Muscle of arm (tissue), 1 donor: ENCODE measurements at regions not wholly inside any gene's neighbourhood (a gene's known extent, or its start where the extent isn't known, plus 50 kb on each side); places are given as distances from the start of the nearest gene placed in this dataset.

Experiments used
- DNase-seq: peaks from one replicate; pipeline ENCODE4 v3.0.0-alpha.2; 2013

DNA sequence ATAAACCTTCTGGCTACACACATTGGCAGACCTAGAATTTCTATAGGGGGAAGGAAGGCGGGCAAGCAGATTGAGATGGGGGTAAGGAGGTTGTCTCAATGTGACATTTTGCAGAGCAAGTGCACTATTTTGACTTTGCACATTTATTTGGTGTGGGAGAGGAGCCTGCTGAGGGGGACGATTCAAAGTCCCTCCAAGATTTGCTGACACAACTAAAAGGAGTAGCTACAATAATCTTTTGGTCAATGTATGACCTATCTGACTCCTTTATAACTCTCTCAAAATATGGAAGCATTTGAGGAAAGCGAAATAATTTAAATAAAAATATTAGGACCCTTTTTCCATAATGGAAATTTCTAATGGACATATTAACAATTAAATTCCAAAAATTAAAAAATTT lies 274.9 kb upstream of the PPARGC1A start:
- DNase-seq = no peak

DNA sequence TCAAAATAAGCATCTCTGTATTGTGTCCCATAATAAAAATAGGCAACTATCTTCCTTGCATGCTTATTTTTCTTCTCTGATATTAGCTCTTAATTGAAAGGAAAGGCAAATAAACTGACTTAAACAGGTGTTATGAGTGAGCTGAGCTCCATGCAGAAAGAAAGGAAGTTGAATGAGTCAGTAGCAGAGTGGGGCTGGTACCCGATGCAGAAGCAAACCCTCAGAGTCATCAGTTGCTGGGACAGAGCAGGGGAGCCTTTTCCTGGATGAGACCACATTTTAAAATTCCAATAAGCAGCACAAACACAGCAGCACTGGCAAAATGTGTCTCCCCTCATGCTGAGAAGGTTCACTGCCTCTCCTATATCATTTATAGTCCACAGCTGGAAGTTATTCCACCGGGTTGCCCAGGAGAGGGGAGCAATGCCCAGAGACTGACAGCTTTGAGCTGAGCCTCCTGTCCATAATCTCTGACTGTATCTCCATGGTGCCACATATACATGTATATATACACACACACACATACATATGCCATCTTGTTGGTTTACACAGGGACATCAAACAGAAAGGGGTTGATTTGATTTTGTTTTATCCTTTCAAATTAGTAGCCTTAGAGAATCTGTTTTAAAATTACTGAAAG lies 274.3 kb upstream of the PPARGC1A start:
- no peak for DNase-seq

DNA sequence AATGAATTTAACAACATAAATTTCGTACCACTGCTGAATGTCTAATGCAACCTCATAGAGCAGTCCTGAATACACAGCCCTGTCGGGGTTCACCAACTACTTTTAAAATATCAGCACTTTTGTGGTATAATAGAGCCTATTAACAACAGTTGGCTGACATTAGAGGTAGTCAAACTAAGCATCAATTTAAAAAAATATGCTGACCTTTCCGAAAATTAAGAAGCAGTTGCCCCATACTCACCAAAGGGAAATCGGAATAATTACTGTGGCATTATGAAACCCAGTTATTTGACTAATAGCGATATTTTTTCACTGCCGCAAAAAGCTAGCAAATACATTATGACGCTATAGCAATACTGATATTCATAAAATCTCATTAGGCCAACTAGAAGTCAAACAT lies 273.5 kb upstream of the PPARGC1A start:
- DNase-seq = no peak

DNA sequence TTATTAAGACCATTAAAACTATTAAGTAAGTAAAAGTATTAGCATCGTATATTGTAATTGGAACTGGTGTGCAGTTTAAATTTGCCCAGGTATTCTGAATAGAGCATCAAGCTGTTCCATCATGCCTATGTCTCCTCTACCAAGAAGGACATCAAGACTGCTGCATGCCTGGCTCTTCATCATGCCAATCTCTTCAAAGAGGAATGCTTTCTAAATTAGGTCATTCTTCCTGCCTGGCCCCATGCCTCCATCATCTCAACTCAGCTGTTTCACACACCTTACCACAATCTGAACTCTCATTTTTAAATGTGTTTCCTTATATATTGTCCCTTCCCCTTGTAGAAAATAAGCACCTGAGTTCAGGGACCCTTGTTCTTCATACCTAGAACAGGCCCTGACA lies 270.5 kb upstream of the PPARGC1A start:
- DNase-seq = no peak

DNA sequence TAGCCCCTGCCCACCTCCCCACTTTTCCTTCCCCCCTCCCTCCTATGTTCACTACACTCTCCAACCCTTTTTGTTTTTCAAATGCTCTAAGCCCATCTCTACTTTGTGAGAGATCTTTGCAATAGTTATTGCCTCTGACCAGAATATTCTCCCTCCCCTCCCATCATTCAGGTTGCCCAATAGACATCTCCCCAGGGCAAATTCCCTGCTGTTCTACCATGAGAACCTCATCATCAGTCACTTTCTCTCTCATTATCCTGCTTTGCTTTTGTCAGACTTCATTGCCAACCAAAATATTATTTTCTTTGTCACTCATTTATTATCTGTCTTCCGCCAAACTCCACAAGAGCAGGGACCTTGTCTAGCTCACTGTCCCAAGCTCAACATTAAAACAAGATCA lies 268.2 kb upstream of the PPARGC1A start:
- DNase-seq = no peak

DNA sequence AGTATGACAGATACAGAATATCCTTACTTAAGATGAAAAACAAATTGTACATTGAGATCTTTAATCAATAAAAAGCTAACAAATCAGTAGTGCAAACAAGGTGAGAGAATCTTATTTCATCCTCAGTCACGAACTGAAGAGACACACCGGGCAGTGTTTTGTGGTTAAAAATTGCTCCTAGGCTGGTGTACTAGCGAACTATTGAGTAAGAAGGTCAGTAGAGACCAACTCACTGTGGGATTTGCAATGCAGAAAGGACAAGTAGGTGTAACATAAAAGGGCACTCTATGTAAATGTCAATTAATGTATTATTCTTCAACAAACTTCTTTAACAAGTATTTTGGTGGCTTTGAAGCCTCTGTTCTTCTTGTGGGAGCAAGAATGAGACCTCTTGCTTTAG lies 260.2 kb upstream of the PPARGC1A start:
- no peak for DNase-seq

DNA sequence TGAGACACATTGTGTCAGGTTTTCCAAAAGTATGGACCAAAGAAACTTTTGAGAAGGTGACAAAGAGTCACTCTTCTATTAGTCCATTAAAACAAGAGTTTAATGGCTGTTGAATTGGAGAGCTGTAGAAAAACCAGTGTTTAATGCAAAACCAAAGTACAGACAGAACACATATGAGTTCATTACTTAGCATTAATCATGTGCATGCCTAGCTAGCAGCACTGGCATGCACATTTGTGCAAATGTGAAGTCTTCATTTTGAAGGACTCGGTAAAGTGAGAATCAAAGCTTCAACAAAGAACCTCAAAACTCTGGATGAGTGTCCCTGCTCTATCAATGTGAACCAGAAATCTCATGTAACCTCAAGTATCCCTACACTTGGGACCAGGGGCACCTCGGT lies 256.3 kb upstream of the PPARGC1A start:
- no peak for DNase-seq

DNA sequence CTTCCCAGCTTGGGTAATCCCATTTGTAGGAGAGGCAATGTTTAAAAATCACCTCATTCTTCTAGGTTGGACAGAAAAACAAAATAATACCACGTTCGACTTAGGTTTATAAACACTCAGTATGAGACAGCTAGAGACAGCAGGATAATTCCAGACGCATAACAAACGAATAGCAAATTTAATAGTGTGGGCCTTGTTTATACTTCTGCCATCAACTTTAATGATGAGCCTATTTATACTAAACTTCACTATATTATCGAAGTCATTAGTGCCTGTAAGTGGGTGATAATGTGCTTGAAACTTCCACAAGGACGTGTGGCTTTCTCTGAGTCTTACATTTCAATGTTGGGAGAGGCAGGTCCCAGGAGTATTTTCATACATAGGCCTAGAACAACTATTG lies 255.7 kb upstream of the PPARGC1A start:
- no peak for DNase-seq

DNA sequence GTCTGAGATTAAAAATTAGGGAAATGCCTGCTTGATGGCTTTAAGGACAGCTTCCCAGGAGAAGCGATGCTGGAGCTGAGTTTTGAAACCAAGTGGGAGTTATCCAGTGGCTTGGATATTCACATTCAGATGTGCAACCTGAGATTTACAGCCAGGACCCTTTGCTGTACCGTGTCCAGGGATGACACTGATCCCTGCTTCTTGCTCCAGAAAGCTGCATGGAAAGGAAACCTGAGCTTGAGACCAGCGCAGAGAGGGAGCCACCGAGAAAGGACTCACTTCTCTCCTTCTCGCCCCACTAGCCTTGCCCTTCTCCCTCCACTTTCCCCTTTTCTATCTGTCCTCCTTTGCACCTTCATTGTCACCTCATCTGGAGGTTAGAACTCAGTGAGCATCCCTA lies 254.5 kb upstream of the PPARGC1A start:
- peak; percentile 11 for DNase-seq

DNA sequence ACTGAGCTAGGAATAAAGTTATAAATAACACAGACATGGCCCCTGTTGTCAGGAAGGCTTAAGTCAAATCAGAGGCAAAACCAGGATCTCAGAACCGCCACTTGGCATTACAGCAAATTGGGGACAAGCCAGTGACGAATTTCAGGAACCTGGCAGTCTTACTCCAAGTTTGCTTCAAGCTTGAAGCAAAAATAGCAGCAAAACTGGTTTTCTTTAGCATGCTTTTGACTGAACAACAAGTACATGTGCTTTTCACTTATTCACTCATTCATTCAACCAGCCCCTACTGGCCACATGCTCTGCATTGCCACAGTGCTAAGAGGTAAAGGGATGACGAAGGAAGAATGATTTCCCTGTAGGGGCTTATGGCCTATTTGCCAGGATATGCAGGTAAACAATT lies 253.9 kb upstream of the PPARGC1A start:
- DNase-seq = no peak

DNA sequence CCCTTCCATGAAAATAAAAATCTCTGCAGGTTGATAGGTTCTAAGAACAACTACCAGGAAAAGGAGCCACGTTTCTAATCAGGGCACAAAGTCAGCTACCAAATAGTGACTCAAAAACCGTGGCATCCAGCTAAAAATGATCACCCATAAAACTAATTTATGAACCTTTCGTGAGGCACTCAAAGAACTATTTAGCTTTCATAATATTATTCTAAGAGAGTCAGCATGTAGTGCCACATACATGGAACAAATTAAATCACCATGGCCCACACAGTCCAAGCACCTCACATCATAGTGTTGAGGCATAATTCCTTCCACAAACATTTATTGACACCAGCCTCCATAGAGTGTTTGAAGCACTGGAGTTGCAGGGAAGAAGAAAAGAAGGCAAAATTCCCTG lies 252.0 kb upstream of the PPARGC1A start:
- no peak for DNase-seq

DNA sequence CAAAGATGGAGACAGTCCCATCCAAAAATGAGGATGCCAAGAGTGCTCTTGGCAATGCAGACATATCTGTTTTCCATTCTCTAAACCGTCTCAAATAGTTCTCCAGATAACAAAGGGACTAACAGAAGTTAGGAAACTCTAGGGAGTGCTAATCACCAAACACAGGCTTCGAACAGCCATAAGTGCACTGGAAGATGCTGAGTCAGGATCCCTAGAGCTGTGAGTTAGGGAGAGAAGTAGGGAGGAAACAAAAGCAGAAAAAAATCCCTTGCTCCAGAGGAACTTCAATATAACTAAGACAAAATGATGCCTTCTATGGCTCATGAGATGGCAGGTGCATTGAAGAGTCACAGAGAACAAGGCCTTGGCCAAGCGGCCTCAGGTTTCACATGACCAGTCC lies 251.0 kb upstream of the PPARGC1A start:
- DNase-seq = no peak

DNA sequence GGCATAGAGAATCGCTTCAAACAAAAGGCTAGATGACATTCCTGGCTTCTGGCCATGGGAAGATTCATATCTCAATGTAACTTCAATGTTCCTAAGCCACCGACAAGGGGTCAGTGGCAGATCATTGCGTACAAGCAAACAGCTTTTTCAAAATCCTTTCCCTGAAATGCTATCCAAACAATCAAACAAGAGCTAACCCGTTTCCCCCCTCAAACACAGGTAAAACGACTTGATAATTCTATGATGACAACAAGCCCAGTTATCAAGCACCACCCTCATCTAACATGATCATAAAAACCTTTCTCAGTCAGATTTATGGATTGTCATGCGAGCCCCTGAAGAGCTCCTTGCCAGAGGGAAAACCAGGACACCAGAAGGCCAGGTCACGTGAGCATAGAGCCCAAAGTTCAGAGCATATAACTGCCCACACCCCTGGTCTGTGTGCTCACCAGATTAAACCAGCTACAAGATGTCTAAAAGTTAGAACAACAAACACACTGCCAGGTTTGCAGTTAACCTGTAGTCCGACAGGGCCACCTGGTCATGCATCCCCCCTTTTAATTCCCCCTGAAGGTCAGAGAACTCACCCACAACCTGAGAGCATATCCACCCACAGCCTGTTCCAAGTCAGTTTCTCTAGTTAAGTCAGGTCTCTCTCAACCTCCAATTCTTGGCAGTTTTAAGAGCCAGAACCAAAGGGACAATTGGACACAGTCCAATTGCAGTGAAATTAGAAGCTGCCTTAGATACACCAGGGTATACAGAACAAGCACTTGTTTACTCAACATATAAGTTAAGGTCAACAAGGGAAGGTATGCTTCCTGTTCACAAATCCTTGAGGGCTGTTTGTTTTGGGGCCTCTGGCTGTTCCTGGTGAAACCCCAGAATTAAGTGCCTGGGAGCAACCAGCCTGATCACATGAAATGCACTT lies 248.1 kb upstream of the PPARGC1A start:
- DNase-seq = no peak

DNA sequence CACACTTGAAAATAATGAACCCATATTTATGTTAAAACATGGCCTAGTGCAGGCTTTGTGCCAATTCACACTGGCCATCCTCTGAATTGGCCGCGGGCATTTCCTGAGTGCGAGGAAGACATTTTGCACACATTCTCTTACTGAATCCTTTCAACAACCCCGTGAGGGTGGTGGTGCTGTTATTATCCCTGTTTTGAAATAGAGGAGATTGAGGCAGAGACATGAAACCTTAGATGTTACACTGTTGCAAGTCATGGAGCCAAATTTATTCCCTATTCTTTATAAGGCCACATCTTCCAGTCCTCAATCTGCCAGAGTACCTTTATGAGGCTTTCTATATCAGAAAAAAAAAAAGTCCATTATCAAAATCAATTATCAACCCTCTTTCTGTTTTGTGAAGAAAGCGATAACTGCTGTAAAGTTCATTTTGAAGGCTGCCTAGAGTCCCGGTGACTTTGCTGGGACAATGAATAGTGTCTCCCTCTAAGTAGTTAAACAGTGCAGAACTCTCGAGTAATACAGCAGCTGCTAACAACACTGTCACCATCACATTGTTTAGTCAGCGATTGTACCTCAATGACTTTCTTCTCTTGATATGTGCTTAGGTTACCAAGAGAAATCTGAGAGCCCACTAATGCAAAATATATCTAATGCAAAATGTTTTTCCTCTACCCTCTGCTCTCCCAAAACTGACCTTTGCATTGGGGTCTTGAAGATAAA lies 242.3 kb upstream of the PPARGC1A start:
- no peak for DNase-seq

DNA sequence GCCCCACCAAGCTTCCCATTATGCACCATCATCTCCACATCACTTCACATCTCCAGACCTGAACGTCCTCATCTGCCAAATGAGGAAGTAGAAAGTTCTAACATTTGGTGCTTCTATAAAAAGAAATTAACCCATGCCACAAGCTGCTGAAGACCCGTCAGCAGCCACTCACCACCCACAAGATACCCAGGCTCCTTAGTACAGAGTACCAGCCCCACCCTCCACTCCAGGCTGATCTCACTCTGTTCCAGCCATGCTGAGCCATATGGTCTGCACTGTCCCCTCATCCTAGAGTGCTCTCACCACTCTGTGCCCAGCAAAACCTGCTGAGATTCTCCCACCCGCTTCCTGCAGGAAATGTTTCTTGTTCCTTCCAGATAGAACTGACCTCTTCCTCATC lies 240.8 kb upstream of the PPARGC1A start:
- DNase-seq = no peak

DNA sequence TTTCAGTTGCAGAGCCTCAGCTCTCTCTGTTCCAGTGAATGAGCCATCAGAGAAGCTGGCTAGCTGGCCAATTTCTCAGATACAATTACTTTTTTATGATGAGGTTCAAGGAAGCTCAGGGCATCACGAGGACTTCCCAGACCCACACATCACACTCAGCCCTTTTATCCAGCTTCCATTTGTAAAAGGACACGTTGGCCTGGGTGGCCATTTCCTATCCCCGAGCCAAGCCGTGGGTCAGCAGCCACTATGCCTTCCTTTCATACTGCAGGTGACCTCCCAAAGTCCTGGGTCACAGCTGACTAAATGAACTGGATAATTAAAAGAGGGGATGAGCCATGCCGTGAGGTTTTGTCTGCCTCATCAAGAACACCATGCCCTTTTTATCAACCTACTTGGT lies 236.9 kb upstream of the PPARGC1A start:
- no peak for DNase-seq

DNA sequence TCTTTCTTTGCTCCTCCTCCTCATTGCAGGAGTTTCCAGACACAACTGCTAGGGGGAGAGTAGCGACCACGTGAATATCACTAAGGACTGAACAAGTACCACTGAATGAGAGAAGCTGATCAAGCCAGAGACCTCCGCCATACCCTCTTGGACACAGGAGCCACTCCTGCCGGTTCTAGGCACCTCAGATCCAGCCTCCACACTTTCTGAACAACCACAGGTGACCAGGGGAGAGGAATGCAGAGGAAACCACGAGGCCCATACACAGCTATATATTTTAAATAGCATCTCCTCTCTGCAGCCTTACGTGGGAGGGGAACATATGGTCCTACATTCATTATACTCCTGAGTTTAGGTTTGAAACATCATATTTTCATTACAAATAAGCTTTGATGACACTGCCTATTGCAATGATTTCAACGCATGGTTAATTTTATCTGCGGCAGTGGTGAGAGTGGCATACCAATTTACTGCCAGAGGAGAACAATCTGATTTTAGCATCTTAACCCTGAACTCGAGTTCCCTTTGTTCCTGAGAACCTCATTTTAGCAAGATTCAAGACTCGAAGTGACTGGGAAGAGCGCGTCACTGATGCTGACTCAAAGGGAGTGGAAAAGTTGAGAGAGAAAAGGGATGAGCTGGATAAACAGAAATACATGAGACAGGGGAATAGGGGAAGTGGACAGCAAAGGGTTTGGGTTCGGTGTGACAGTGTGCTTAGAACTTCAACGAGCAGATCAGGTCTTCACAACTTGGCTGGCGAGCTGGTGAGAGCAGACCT lies 231.7 kb upstream of the PPARGC1A start:
- DNase-seq = no peak

DNA sequence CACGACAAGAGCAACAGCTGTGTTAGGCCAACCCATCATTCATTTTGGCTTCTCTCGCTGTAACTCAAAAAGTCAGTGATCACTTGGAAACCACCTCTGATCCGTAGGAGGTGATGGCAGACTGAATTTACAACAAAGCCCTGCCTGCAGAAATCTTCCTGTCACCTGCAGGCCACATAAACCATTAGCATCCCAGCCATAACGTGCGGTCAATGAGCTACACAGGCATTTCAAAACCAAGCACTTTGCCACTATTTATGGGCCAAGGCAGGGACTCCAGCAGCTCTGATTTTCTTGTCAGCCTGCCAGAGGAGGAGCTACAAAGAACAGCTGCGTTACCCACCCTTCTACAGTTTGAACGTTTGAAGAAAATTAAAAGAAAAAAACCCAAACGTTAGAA lies 228.1 kb upstream of the PPARGC1A start:
- peak; percentile 32 for DNase-seq

DNA sequence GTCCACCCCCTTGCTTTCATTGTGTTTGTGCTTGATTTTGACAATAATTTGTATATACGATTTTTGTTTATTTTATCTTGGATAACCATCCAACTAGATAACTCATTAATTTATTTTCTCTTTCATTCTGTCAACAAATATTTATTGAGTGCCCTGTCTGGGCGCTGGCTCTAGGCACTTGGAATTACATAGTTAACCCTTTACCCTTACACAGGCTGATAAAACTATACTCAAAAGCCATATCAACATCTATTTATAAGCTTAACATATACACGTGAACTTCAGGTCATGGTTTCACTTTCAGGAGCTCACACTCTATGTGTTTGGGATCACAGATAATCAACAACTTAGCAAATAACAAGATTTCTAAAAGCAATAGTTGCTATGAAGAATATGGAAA lies 226.3 kb upstream of the PPARGC1A start:
- no peak for DNase-seq

DNA sequence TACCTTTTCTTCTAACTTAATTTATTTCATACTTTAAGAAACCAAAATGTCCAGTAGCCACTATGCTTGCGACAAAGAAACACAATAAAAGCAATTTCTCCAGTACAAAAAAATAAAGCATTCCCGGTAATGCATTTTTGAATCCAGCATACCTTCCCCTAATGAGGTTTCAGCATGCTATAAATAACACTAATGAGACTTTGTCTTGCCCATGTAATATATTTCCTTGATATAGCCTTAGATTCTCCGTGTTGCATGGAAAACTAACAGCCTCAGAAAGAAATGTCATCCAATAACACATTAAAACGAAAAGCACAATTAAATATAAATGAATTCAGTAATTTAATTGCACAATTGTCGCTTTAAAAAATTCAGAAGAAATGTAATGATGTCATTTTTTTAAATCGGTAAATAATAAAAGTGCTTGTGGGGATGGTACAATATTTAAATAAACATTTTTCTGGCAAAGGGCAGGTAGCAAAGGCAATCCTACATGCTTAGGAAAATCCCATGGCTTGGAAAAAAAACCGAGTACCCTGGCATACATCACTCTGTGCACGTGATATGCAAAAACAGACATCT lies 225.2 kb upstream of the PPARGC1A start:
- DNase-seq = no peak

DNA sequence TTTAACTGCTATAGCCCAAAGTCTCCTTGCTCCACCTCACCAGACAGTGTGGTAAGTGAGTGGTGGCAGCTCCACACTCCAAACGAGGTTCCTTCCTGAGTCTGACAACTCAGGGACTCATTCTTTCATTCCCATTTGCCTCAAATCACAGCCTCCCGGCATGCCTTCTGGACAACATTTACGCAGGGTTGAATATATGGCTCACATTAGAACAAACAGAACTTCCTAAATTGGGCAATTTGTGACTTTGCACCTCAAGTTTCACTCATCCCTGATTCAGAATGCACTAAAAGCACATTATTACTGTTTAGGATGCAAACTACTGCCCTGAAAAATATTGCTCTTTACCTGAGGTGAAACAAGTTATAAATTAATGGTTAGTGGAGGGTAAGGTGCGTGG lies 224.6 kb upstream of the PPARGC1A start:
- no peak for DNase-seq

DNA sequence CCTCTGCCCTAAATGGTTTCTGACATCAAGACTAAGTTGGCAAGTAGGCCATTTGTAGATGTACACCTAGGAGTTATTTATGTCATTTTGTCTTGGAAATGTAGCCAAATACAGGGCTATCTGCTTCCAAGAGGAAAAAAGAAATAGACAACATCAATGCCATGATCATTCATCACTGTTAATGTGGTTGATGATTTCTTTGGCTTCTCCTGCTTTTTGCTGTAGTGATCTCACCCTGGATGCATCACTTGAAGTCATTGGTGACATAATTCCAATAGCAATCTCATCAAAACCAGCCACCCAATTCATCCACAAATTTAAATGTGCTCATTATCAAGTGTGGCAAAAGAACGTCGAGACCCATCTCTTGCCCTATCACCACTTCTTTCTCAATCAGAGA lies 222.6 kb upstream of the PPARGC1A start:
- DNase-seq = no peak
